Breast epithelium (tissue), 3 donors: ENCODE measurements at regions not wholly inside any gene's neighbourhood (a gene's known extent, or its start where the extent isn't known, plus 50 kb on each side); places are given as distances from the start of the nearest gene placed in this dataset.

Experiments used
- CTCF ChIP-seq, 3 donors: fragments of 450-650 bp; IDR thresholded peaks; one replicate each; pipeline ENCODE4 v1.5.1; 2016 to 2017; ENCODE audit warnings: antibody characterized with exemption in 3 of 3, mild to moderate bottlenecking in 3 of 3, moderate library complexity in 3 of 3
- POLR2AphosphoS5 ChIP-seq, 3 donors: sonication (generic); formaldehyde crosslinking; IDR thresholded peaks; one replicate each; pipeline ENCODE4 v1.6.1; 2017; ENCODE audit warnings: antibody characterized with exemption in 3 of 3

GRCh38 chr14:42911642-42912041, 1305.0 kb downstream of the LRFN5 start:
- TF ChIP-seq CTCF (IDR thresholded peaks at IDR 0.05) (no peak), POLR2AphosphoS5 (IDR thresholded peaks at IDR 0.05) (no peak)
